Adrenal gland (tissue), 5 donors: ENCODE measurements at regions not wholly inside any gene's neighbourhood (a gene's known extent, or its start where the extent isn't known, plus 50 kb on each side); places are given as distances from the start of the nearest gene placed in this dataset.

ENCODE experiments used
- POLR2A ChIP-seq, 2 donors: fragments of 450-650 bp; IDR thresholded peaks; one replicate each; pipeline ENCODE4 v1.6.1; 2017; ENCODE audit warnings: antibody characterized with exemption in 2 of 2, mild to moderate bottlenecking in 2 of 2, moderate library complexity in 1 of 2
- TF ChIP-seq, protein P1 (sequence below), 6 experiments: fragments of 450-650 bp in 4 of 6; fragments of 200-600 bp in 2 of 6; sonication (generic) in 1 of 6; IDR thresholded peaks; 1 replicate in 5 of 6; 2 replicates in 1 of 6; pipeline versions ENCODE4 v1.5.1 to v1.8.0; 2016 to 2021; ENCODE audit warnings: antibody characterized with exemption in 6 of 6, mild to moderate bottlenecking in 2 of 6, moderate library complexity in 1 of 6
- donor health status: DM: no; HTN: no; CAD: no.

DNA sequence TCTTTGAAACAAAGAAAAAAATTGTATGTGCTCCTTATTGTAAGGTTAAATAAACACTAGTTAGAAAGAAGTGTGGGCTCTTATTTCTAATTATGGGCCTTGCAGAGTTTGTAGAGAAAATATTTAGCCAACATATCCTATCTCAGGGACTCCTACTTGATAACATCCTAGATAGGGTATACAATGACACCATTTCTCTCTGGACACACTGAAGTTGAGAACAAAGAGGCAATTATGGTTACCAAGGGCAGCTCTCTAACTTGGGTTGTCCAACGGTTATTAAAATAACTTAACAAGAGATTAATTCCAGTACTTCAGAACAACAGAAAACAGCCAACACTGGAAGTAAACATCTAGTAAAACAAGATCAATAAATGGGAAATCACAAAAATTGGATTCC lies 69.0 kb upstream of the ZC3H11B start:
- TF ChIP-seq POLR2A (IDR thresholded peaks at IDR 0.05) = no peak
- TF ChIP-seq, protein P1, sequence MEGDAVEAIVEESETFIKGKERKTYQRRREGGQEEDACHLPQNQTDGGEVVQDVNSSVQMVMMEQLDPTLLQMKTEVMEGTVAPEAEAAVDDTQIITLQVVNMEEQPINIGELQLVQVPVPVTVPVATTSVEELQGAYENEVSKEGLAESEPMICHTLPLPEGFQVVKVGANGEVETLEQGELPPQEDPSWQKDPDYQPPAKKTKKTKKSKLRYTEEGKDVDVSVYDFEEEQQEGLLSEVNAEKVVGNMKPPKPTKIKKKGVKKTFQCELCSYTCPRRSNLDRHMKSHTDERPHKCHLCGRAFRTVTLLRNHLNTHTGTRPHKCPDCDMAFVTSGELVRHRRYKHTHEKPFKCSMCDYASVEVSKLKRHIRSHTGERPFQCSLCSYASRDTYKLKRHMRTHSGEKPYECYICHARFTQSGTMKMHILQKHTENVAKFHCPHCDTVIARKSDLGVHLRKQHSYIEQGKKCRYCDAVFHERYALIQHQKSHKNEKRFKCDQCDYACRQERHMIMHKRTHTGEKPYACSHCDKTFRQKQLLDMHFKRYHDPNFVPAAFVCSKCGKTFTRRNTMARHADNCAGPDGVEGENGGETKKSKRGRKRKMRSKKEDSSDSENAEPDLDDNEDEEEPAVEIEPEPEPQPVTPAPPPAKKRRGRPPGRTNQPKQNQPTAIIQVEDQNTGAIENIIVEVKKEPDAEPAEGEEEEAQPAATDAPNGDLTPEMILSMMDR (IDR thresholded peaks at IDR 0.05) = no peak
